Hypothalamus (tissue), 51 donors: ENCODE measurements at regions not wholly inside any gene's neighbourhood (a gene's known extent, or its start where the extent isn't known, plus 50 kb on each side); places are given as distances from the start of the nearest gene placed in this dataset.

ENCODE experiments used
- DNase-seq, 51 donors: peaks; one replicate each; lab custom pipeline; 2025; lab: John Stamatoyannopoulos, UW

DNA sequence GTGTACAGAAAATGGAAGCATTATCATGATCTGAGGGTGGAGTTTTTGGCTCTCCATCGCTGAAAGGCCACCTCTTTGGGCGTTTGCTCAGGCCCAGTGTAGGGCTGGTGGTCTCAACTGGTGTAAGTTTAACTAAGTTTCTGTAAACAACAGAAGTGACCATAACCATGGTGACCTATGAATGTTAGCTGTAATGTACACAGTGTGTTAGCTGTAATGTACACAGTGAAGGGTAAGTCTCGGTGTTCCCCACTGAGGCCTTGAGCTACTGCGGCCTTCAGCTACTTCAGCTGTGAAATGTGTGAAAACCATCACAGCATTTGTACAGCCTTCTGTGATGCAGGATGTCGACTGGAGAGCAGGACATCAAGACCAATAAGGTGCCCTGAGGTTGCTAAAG lies 185.2 kb downstream of the MYLK4 start:
- DNase-seq, result no peak

DNA sequence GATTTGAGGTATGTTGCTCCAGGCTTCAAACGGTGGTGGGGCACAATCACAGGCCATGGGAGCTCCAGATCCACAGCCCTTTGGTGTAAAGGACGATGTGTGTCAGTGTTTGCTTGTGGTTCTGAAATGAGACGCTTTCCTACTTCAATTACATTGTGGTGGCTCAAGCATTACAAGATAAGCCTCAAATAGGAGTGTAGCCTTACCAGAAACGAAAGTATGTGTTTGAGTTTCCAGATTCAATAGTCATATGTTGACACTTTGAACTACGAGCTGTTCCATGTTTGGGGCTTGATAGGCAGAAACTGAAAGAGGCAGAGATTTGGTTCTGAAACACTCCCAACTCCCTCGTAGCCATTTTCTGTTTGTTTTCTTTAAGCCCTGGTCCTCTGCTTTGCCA lies 187.1 kb downstream of the MYLK4 start:
- DNase-seq, result no peak

DNA sequence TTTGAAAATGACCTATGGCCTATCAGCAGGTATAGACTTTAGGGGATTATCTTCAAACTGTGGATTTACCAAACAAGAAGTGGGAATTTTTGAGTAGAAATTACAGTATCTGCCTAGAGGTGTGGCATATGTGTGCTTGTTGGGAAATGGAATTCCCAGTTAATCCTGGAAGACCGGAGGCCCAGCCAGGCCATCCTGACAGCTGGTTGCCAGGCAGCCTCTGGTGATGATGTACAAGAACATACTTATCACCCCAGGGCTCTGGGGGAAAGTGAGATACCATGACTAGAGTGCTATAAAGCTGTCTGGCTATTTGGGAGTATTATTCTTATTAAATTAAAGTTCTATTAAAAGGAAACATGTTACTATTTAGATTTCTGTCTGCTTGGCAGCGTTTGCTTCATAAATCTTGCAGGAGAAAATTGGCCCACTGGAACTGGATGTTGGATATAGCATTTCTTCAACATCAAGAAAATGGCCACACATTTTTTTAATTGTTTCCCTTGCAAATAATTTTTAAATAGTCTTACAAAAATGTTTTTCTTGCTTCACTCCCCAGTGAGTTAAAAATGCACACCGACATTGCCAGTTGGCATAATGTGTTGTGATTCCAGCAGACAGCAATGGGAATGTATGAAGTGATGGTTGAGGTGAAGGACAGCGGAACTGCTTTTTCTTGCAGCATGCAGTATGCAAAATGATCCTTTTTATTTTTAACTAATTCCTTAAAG lies 187.8 kb downstream of the MYLK4 start:
- no peak for DNase-seq

DNA sequence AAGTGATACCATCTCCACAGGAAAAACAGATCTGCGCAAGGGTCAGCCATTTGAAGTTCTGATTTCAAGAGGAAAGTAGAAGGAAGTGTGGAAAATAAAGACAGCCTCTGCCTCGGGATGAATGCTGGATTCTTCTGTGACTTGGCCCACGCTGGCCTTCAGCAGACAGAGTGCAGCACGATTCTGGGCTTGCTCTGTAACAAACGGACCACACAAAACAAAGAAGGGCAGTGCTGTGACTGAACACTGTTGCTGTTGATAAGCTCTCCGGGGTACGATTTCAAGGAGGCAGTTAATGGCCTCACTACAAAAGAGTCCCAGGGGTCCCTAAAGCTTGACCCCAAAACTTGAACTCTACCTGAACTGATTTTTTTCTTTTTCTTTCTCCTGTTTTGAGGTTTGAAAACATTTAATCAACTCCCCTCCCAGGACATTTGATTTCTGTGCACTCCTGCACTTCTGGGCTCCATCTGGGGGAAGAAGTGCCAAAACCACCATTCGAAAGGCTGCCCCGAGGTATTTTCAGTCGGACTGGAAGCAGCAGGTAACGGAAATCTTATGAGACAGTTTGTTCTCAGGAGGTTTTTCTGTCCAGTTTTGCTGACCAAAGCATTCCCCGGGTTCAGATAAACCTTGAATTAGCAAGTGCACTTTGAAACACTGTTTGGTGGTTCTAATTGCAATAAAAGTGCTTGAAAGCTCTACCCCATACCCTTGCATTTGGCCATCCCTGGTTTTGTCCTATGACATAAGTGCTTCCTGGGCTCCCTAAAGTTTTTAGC lies 189.6 kb downstream of the MYLK4 start:
- DNase-seq, result peak in 9 of 51 donors; percentile 3 to 30 (median 8)

DNA sequence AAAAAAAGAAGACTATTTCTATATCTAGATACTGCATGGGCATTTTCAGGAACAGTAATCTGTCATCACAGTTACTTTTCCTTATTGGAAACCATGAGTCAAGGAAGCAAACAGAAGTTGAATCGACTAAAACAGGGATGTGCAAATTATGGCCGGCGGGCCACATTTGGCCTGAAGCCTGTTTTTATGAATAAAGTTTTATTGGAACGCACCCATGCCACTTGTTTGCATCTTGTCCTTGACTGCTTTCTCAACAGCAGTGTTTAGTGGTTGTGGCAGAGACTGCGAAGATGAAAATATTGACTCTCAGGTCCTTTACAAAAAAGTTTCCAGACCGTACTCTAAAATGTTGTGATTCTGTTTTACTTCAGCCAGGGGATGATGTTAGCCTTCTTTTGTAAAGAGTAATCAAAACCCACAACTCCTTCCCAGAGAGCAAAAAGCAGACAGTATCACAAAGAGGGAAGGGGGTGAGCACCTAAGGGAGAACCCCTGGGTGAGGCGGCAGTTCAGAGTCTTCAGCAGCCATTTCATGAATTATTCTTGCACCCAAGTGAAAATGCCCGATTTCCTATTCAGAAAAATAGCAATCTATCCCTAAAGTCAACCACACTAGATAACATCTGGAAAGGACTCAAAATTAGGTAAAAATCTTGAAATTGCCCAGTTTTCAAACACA lies 190.4 kb downstream of the MYLK4 start:
- no peak for DNase-seq

DNA sequence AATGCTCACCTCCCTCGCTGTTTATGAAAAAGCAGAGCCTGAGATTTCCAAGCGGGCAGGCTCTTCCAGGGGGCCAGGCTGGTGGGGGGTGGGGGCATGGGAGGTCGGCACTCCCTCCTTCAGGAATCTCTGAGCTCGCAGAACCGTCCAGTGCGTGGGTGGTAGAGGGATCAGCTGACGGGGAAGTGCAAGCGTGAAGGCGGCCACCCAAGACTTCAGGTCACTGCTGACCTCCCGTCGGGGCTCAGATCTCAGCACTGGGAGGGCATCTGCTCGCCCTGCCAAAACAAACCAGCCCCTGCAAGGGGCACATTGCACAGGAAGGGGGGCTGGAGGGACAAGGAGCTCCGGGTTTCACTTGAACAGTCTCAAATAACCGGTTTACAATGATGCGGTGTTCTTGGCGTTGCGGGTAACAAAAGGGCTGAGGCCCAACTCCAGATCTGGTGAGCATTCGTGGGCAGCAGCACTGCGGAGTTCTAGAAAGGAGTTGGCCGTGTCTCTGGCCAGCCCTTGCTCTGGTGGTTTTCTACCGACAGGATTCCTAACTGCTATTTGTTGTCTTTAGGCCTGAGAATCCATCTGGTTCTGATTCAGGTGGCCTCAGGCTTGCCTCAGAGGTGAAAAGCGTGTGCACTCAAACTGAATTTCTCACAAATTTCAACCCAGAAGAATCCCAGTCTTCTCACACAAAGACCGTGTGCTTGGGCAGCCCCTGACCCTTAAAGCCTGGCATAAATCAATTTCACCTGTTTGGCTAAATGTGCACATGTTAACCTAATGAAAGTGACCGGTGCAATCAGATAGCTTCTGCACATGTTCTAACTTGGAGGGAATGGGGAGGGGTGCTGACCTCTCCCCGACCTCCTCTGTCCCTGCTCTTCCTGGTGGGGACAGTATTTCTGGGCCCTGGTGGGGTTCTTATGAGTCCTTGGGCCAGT lies 191.6 kb downstream of the MYLK4 start:
- no peak for DNase-seq

DNA sequence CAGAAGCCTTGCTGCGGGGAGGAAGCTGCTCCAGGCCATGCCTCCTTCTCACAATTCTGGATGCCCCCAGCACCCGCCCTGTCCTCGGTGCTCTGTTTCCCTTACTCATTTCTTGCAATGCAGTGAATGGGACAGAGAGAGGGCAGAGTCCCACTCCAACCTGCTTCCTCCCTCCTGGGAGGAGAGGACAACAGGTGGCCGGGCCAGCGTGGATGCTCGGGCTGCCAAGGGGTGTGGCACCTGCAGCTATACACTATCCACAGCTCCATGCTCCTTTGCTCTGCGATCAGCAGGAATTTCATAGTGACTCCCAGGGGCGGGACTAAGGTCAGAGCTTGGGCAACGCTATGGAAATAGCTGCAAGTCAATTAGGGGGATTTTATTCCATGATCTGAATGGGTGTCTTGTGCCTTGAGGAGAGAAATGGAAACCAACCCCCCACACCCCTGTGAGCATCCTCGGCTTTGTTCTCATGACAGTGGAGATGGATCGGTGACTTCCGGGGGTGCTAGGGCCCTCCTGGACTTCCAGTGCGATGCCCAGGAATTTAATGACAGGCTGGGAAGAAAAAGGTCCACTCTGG lies 192.5 kb downstream of the MYLK4 start:
- DNase-seq, result no peak

DNA sequence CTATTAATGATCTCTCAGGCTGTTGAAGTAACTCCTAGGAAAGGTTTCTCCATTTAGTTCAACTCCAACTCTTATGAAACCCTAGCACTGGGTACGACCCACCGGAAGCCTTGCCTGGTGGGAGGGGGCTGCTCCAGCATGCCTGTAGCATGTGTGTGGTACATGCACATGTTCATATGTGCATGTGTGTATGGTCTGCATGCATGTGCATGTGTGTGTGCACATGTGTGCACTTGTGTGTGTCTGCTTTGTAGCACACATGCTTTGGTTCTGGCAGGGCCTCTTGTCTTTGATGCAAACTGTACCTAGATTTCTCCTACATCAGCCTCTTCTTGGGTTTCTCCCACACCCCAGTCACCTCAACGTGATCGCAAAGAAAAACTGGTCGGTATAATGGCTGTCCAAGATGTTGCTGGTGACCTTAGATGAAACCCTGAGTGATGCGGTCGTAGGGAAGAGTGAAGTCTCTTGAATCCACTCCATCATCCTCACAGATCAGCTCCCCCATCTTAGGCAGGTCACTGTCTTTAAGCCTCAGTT lies 193.5 kb downstream of the MYLK4 start:
- no peak for DNase-seq

DNA sequence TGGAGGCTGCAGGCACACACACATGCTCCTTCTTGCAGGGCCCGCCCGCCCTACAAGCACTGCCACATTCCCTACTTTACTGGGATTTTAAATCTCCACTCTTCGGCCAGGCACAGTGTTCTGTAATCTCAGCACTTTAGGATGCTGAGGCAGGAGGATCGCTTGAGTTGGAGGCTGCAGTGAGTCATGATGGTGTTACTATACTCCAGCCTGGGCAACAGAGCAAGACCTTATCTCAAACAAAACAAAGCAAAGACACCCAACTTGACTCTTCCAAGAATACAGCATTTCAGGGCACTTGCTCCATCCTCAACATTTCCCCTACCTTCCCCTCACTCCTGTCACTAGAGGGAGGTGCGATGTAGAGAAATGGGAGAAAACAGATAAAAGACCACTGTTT lies 194.0 kb downstream of the MYLK4 start:
- DNase-seq, result no peak

DNA sequence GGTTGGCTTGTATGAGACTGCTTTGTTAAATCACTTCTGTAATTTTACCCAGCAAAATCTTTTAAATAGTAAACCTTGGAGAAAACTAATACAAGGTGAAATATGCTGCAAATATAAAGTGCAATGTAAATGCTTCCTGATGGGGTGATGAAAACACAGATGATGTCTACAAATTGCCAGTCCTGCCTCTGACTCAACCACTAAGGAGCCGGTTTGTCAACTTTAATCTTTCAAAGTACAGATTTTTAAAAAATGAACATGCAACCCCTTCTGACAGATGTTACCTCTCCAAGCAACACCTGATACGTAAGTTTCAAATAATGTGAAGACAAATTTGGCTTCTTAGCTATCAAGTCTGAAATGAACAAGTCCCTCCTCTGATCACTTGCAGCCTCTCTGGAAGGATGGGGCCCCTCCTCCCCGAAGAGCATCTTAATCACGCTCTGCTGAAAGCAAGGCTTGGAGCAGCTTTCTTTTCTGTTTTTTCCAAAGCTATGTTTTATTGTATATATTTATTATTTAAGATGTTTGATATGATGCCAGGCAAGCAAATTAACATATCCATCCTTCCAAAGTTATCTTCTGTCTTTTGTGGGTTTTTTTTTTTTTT lies 196.0 kb downstream of the MYLK4 start:
- no peak for DNase-seq

DNA sequence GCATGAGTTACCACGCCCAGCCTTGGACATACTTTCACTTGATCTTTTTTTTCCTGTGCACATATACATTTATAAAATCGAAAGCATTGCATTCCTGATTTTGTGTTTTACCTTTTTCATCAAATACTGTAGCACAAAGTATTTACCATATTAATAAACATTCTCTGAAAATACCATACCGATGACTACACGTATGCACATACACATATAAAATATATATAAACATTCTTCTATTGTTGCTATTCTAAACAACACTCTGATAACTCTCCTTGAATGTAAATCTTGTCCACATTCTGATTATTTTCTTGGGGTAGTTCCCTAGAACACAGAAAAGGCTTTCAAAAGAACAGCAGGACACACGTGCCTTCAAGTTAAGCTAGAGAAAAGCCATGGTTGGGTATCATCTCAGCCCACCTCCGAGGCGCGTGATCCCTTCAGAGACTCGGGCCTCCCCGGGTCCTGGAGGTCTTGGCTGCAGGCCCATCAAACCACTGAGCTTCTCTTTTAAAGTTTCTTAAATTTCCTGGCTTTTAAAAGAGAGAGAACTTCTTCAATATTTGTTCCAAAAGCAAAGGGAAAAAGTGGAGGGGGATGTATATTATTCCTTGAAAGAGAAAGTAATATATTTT lies 198.1 kb downstream of the MYLK4 start:
- DNase-seq, result no peak

DNA sequence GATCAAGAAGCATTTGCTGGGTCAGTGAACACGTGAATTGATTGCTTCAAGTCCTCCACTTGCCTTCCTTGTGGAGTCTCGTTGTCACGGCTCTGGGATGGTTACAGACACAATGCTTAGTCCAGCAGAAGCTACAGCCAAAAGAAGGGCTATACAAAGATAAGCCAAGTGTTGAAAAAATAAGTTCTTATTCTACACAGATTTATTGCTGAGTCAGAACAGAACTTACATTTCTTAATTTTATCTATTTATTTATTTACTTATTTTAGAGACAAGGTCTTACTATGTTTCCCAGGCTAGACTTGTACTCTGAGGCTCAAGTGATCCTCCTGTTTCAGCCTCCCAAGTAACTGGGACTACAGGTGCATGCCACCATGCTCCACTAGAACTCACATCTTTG lies 199.0 kb downstream of the MYLK4 start:
- DNase-seq, result no peak

DNA sequence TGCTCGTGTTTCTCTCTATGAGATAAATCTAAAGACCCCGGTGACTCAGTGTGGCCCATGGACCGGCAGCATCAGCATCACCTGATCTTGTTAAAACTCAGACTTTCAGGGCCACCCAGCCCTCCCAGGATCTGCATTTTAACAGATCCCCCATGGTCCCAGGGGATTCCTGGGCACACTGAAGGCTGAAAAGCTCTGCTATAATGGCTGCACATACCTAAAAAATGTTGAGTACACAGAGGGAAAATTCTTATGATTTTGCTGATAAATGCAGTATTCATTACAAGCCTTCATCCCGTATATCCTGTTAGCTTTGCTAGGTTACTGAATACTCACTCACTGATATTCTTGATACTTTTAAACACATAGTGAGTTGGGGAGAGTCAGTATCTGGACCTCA lies 200.5 kb downstream of the MYLK4 start:
- no peak for DNase-seq

DNA sequence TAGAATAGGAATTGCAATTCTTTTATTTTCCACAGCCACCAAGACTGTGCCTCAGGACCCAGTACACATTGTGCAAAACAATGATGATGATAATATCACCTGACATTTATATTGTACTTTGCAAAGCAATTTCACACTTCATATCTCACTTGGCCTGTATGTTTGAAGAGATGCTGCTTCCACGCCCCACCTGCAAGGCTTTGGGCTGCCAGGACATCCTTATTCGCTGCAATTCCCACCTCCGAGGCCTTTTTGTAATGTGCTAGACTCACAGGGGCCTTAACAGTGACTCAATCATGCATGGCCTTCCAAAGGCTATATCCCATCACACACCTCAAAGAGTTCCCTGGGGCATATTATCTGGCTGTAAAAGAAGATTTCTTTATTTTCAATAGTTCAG lies 200.9 kb downstream of the MYLK4 start:
- no peak for DNase-seq

DNA sequence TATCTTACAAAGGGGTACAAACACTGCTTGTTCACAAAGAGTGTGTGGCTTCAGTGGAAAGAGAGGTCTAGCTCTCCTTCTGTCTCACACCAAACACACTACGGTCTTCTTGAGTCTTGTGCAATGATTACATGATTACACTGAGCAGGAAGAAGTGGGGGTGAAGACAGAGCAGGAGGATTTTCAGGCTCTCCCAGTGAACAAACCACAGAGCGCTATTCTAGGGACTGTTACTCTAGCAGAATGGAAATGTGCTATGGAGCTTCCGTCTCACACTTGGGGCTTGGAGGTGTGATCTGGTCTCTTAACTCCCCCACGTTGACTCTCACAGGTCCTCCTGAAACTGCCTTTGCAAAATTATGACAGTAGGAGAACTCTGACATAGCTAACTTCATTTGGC lies 203.4 kb downstream of the MYLK4 start:
- DNase-seq, result no peak

DNA sequence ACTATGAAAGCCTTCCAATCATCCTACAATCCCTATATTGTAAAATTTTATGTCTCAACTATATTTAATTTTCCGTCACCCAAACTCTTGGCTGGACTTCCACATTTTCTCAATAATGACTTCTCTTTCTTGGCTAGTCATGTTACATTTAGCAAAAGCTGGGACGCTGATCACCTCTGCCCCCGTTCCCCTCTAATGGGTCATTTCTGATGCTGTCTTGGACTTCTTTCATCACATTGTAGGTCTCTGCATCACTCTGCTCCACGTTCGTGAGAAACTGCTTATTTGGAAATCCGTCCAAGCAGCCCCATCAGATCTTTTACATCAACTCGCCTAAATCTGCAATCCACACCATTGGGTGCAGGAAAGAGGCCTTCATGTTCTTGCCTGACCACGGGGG lies 203.8 kb downstream of the MYLK4 start:
- no peak for DNase-seq

DNA sequence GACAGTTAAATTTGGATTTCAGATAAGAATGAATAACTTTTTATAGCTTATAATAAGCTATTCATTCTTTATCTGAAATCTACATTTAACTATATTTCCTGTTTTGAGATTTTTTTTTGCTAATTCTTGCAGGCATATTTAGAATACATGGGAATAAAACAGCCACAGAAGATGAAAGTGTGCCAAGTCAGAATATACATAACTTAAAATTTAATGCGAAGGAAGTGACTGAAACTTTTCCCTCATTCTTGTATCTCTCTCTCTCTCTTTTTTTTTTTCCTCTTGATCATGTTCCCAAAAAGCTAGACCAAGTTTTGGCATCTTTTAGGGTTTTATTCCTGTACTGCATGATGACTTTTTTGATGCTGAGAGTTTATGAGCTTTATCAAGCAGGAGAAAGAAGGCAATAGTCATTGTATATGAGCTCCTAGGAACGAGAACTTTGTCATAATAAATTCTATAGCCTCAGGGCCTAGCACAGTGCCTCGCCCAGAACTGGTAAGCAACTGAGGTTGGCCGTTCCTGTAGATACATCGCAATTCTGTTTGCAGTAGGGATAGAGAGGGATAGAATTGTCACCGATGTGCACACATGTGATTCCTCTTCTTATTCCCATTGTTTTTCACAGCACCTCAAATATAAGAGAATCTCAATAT lies 205.2 kb downstream of the MYLK4 start:
- no peak for DNase-seq

DNA sequence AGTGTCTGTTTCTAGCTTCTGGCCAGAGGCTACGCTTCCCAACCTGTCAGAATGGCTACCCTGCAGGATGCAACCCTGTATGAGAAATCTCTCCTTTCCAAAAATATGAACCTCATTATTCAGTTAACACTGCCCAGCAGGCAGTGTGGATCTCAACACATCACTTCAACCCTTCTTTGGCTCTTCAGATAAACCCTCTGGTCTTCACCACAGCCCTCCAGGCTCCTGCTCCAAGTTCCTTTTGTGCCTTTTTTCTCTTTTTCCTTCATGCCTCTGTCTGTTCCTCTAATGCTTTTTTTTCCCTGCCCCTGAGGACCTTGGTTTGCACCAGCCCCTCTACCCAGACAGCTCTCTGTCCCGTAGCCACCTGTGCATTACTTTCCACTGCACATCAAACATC lies 207.4 kb downstream of the MYLK4 start:
- DNase-seq, result no peak

DNA sequence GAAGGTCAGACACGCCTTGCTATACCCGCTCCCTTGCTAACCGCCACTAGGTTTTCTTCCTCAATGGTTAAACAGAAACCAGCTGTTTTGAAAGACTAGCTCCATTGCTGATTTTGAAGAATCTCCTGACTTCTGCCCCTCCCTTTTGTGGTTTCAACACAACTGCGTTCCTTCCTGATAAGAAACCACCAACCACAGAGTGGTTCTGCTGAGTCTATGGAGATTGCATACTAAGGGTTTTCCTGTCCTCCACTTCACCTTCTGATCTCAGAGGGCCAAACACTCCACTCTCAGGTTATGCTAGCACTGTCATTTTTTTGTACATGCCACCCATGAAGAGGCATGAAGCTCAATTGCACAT lies 207.9 kb downstream of the MYLK4 start:
- DNase-seq, result no peak
